Activated CD8-positive, alpha-beta memory T cell treated with anti-CD3 and anti-CD28 coated beads, Interleukin-2, amount 50 U/mL, for 4 hours (primary cell): ENCODE measurements at regions not wholly inside any gene's neighbourhood (a gene's known extent, or its start where the extent isn't known, plus 50 kb on each side); places are given as distances from the start of the nearest gene placed in this dataset.
"Not testable (repeated sequence)": the region's sequence is repeated elsewhere in the genome, so short reads cannot be mapped to it uniquely, and the experiment has no call there.

ENCODE experiments used
- DNase-seq: peaks from one replicate; pipeline ENCODE4 v3.0.0-alpha.2; 2020

DNA sequence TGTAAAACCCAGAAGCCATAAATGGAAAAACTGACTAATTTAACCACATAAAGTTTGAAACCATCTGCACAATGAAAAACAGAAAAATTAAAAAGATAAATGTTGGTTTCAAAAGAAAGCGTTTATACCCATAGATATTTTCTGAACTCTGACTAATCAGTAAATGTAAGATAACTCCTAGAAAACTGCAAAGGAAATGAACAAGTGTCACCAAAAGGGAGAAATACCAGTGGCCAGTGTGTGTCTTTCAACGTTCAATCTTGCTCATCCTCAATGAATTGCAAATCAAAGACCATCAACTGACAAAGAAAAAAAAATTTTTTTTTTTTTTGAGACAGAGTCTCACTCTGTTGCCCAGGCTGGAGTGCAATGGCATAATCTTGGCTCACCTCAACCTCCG lies 180.1 kb downstream of the SYK start:
- no peak for DNase-seq

DNA sequence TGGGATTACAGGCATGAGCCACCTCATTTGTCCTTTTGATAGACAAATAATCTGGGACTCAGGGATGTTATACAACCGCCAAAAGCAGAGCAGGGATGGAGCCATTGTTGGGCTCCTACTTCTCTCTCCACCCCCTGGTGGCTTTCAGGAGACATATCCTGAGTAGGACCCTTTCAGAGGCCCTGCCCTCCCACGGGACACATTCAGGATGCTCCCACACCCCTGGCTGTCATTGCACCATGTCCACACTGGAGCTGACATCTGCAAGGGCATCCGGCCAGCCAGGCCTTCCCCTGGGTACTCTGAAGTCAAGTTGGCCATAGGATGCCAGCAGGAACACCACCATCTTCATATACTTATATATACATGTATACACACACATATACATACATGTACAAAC lies 181.8 kb downstream of the SYK start:
- no peak for DNase-seq

DNA sequence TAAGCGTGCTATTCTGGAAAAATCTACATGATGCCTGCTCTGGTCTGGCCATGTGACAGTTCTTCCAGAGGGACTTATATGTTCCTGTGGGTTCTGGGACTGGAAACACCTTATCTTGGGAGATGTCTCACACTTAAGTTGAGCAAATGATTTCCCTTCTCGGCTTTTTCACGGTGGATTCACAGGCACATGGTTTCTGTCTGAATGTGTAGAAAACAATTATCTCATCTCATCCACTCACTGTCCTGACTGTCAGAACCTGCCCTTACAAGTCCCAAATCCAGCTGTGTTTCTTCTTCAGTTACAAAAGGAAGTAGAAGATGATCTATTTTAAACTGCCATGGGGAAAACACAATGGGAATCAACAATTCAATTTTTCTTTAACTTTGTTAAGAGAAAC lies 184.0 kb downstream of the SYK start:
- DNase-seq: no peak

DNA sequence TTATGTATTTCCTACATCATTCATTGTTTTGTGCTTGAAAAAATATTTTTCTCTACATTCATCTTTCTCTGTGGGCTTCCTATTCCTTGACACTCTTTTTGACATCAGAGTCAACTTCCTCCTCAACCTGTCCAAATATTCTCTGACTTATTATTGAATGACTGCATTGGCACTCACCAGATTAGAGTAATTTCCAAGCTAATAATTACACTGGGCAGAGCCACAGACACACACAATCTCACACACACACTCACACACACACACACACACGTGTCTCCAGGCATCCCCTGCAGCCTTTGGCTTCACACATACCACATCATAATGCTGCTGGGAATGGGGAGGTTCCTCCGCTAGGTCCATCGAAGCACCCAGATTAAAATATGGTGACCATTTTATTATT lies 184.5 kb downstream of the SYK start:
- DNase-seq: no peak

DNA sequence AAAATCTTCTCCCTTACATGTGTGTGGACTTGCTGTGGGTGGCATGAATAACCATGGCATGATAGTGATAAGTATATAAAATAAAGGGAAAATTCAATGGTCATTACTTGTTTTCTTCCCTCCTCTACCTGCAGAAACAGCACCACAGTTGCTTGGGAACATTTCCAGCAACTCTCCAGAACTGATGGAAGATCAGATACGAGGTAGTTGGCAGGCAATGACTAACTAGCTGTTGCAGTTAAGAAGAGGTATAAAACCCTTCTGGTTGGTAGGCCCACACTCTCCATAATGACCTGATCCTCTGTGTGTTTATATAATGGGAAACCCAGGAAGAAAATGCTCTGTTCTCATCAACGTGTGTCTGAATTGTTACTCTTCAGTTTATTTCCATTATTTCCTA lies 185.9 kb downstream of the SYK start:
- no peak for DNase-seq

DNA sequence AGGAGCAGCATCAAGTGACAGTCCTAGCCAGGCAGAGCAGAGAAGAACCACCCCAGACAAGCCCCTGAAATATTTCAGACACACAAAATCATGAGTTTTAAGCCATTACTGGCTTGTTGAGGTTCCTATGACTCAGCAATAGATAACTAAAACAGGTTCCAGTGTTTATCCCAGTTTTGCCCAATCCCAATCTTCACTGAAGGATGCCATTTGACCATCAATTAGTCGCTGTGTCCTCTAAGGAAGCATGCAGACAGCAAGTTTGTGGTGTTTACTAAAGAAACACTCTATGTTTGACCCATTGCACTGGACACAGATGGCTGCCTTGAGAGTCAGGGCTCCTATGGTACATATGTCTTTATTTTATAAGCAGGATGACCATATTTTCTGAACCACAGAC lies 186.7 kb downstream of the SYK start:
- DNase-seq: no peak

DNA sequence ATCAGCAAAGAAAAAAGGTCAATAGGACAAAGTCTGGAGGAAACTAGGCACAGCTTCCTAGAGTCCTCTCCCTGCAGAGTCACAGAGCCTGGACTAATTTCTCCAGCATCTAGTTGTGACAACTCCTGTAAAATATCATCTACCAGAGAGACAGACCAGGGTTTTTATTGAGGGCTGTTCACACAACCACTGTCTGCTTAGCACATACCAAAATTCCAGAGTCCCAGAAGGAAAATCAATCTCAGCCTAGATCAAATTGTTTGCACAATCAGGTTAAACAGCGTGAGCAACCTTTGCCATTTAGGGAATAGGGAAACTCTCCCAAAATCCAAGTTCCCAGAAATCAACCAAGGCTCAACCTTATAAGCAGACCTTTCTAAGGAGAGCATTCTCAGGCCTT lies 190.3 kb downstream of the SYK start:
- DNase-seq: no peak

DNA sequence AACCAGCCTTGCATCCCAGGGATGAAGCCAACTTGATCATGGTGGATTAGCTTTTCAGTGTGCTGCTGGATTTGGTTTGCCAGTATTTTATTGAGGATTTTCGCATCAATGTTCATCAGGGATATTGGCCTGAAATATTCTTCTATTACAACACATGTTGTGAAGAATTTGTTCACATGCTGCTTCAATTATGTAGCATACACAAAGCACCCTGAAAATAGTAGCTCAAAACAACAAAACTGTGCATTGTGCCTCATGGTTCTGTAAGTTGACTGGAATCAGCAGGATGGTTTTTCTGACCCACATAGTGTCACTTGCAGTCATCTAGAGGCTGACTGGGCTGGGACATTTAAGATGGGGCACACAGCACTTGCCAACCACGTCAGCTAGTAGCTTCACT lies 193.9 kb downstream of the SYK start:
- no peak for DNase-seq

DNA sequence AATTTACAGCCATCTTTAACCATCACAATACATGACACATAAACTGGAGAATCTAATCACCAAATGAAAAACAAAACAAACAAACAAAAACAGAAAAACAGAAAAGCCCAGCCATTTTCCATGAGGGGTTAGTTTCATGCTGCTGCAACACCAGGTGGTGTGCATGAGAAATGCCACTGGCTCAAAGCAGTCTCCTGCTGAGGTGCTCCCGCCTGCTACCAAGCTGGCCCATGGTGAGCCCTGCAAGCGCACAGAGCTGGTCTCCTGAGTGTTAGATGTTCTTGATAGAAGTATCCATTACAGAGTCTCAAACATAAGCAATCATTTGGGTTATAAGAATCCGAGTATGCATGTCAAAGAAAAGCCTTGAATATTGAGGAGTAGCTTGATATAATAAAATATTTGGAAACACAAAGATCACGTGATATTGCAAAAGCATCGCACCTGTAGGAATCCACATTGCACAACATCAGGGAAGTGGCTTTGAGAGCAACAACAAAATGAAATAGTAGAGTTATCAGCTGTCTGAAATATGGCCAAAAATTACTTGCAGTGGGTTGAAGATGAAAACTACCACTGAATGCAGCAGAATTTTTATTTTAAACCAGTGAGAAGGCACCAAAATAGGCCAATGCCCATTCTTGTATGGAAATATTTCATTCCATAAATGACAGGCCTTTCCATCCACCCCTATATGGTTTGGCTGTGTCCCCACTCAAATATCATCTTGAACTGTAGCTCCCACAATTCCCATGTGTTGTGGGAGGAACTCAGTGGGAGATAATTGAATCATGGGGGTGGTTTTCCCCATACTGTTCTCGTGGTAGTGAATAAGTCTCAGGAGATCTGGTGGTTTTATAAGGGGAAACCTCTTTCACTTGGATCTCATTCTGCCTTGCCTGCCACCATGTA lies 194.8 kb downstream of the SYK start:
- no peak for DNase-seq

DNA sequence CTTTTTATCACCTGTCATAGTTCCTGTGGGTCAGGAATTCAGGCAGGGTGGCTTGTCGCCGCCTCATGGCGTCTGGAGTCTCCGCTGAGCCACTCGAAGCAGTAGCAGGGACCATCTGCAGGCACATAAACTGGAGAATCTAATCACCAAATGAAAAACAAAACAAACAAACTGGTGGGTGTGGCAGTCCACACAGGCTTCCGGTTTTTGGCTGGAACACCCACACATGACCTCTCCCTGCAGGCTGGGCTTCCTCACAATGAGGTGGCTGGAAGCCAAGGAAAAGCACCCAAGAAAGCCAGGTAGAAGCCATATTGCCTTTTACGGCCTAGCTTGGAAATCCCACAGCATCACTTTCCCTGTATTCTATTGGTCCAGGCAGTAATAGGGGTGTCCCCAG lies 197.0 kb downstream of the SYK start:
- DNase-seq: no peak

DNA sequence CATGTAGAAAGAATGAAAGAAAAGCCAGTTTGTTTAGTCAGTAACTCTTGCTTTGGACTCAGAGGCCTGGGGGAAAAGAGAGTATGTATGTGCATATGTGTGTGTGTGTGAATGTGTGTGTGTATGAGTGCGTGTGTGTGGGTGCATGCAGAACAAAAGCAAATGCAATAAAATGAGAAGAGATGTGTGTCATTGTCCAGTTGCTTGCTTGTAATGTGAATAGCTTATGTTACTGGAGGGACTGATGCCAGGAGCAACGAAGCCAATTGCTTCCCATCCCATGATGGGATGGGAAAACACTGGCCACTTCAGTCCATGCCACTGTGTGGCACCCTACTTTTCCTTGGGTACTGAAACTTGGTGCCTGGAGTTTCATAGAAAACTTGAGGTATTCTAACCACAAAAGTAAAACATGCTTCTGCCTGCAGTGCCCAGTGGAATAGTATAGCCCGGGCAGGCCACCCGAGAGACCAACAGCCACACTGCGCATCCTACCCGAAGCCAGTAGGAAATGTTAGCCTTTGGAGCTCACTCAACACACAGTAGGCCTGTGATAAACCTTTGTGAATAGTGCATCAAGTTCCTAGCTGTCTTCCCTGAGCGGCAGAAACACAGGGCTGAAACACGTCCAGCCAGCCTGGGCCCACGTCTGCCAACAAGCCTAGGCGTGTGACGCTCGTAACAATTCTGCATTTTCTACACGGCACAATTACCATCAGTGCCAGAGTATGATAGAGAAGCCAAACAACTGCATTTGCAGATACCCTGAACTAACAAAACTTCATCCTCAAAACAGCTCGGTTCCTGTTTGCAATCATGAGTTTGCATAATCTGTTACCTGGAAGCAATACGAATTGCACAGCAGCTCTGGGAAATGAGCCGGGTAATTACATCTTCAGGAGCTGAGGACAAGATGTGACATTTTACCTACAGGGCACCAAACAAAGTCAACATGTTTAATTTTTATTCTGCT lies 198.1 kb downstream of the SYK start:
- DNase-seq: no peak

DNA sequence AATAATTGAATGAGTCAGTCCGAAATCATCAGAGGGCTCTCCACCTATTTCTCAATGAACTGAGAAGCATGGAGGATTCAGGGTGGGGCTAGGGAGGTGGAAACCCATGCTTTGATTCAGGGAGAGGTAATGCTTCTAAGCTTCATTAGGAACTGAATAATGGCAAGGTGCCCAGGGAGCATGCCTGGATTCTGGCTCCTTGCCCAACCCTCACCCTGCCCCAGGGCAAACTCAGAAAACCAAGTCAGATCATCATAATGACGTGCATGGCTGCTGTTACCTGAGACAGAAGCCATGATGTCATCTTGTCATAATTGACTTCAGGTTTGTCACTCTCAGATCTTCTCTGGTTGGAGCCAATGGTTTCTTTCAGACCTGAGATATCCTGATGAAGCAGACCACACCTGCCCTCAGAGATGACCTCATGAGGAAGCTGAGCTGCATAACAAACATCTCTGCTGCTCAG lies 199.6 kb downstream of the SYK start:
- DNase-seq: no peak

DNA sequence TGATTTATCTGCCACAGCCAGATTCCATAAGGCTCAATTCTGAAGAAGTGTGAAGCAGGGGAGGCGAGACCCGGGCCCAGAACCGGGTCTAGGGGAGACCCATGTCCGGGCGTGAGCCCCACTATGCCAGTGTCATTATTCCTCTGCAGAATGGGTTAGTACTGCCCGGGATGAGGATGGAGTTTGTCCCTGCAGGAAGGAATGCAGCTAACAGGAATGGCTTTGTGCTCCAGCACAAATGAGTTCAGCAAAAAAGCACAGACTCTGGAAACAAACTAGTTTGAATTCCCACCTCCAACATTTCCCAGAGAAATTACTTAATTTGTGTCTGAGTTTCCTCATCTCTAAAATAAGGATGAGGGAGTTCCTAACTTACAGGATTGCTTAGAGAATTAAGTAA lies 202.9 kb downstream of the SYK start:
- no peak for DNase-seq

DNA sequence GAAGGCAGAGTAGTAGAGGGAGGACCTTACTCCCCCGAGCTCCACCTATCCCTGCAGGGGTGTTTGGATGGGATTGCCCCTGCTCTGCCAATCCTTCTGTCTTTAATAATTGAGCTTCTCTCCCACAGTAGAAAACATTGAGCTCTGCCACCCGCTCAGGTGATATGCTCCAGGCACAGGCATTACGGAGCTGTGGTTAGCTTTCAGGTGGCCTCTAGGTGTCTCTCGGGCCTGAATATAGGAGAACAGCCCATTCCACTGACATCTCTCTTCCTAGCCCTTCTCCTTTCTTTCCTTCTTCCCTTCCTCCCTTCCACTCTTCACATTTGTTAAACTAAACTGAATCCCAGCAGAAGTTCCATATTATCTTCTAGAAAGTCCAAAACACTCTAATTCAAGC lies 203.4 kb downstream of the SYK start:
- no peak for DNase-seq

DNA sequence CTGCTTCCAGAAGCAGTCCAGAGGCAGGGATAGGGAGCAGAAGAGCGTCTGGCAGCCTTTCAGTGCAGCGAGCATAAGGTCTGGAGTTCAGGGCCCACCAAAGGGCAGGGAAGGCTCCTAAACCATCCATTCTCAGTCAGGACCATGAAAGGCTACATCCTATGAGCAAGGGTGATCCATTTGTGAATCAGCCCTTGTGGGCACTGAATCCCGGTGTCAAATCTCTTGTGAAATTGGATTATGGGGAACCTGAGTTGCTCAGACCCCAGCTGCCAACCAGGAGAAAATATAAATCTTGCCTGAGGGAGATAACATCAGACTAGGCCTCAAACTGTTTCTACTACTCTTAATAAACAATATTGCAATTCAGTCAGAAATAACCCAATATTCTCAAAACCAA lies 204.4 kb downstream of the SYK start:
- no peak for DNase-seq

DNA sequence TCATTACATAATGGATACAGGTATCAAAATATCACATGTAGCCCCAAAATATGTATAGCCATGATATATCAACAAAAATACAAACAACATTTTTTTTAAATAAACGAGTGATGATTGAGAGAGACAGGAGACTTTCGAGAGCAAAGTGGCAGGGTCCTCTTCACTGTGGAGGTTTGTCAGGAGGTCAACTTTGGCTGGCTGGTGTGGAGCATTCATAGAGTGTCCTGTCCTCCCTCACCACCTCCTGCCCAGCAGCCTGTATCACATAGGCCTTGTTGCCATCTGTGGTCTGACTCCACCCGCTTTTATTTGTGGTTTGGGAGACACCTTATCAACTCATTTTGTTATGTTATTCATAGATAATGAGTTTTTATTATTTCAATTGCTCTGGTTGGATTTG lies 206.9 kb downstream of the SYK start:
- DNase-seq: no peak

DNA sequence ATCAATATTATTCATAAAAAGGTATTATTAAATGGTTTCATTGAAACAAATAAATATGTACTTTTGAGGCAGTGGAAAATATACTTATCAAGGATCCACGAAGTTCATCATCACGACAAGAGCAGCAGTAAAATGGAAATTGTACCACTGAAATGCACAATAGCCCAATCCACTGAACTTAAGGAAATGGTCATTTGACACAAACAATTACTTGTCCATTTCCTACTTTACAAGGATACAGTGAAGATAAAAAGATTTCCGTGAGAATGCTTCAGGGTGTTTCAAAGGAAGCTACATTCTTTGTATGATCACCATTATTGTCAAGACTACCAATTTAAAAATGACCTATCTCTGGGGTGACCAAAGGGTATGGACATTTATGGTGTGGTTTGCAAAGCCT lies 210.3 kb downstream of the SYK start:
- DNase-seq: no peak

DNA sequence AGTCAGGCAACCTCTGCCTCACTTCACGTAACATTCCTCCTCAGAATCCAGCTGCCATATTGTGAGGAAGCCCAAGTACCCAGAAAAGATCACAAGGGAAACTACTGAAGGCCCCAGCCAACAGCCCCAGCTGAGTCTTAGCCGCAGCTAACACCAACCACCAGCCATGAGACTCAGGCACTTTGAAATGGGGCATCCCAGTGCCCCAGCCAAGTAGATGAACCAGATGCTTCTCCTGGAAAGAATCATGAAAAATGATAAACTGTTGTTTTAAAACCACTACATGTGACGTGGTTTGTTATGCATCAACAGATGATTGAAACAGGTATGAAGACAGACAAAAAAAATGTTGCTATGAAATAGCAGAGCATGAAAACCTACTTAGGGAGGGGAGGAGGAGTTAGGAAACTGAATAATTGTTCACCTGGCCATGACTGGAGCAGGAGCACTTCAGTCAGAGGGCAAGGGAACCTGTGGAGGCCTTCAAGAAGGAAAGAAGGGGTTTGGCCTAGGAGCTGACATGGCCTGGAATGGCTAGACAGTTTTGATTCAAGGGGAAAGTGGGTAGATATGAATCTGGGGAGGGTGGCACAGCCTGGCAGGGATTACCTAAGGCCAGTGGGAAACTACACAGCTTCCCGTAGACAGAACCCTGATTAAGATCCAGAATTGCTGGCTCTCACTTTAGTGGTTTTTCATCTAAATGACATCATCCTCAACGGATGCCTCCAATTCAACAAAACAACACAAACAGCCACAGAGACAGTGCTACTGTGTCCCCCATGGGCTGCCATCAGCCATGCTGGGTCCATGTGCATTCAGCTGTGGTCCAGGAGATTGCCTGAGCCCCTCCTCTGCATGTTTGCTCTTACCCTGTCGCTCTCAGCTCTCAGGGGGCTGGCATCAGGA lies 211.6 kb downstream of the SYK start:
- DNase-seq: no peak

DNA sequence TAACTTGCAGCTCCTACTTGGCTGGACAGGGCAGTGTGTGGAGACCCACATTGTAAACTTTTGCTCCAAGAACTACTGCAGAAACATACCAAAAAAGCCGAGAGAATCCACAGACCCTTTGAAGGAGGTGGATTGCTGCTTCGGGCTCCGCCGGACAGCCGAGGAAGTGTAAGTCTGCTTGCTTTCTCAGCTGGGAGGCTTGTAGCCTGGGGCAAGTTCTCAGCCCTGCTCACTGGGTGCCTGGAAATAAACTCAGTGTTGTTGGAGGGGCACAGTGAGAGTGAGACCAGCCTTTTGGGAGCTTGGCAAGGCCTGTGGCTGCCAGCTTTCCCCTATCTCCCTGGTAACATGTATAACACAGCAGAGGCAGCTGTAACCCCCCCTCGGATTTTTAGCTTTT lies 215.6 kb downstream of the SYK start:
- DNase-seq: no peak

DNA sequence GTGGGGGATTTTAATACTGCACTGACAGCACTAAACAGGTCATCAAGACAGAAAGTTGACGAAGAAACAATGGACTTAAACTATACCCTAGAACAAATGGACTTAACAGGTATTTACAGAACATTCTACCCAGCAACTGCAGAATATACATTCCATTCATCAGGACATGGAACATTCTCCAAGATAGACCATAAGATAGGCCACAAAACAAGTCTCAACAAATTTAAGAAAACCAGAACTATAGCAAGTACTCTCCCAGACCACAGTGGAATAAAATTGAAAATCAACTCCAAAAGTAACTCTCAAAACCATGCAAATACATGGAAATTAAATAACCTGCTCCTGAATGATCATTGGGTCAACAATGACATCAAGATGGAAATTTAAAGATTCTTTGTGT lies 218.3 kb downstream of the SYK start:
- not testable (repeated sequence) for DNase-seq

DNA sequence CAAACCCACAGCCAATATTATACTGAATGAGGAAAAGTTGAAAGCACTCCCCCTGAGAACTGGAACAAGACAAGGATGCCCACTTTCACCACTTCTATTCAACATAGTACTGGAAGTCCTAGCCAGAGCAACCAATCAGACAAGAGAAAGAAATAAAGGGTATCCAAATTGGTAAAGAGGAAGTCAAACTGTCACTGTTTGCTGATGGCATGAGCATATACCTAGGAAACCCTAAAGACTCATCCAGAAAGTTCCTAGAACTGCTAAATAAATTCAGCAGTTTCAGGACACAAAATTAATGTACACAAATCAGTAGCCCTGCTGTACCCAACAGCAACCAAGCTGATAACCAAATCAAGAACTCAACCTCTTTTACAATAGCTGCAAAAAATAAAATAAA lies 220.0 kb downstream of the SYK start:
- not testable (repeated sequence) for DNase-seq

DNA sequence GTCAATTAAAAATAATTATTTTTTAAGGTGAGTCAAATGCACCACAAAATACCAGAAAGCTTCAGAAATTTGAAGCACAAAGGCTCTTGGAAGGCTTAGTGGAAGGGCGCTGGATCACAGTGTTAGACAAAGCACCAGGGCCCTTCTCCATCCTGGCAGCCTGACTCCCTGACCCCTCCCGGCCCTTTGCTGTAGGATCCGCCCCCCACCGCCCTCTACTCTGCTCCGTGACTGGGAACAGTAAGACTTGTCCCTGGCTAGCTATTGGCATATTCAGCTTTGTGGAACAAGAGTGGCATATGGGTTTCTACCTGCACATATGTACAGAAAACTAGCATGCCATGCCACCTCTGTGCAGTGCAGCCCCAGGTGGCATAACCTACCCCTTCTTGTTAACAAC lies 222.1 kb downstream of the SYK start:
- DNase-seq: no peak

DNA sequence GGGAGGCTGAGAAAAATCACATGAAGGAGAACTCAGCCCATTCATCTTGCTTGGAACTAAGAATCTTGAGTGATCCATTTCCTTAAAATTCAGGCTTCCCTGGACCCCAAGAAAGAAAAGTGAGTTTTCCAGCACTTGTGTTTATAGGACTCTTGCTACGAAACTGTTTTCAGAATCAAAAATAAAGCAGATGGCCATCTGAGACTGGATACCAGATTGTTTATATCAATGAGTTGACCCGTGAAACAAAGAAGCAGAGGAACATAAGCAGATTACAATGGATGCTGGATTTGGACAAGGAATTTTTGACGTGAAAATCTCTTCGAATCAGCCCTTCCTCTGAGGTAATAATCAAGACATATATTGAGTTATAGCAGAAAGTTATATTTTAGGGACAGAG lies 223.2 kb downstream of the SYK start:
- no peak for DNase-seq
